Ovary (tissue), 1 donor: ENCODE measurements at regions not wholly inside any gene's neighbourhood (a gene's known extent, or its start where the extent isn't known, plus 50 kb on each side); places are given as distances from the start of the nearest gene placed in this dataset.

Source experiments
- EP300 ChIP-seq: sonication (generic); formaldehyde crosslinking; IDR thresholded peaks from one replicate; pipeline ENCODE4 v1.6.1; 2017; ENCODE audit warnings: antibody characterized with exemption
- POLR2A ChIP-seq: fragments of 450-650 bp; IDR thresholded peaks from one replicate; pipeline ENCODE4 v1.6.1; 2017; ENCODE audit warnings: antibody characterized with exemption, mild to moderate bottlenecking, moderate library complexity

GRCh38 chr6:133833949-133834359 is 55.0 kb upstream of the TCF21 start:
- TF ChIP-seq EP300 = no peak
- no peak for TF ChIP-seq POLR2A
